ENCODE measurements at regions not wholly inside any gene's neighbourhood (a gene's known extent, or its start where the extent isn't known, plus 50 kb on each side); places are given as distances from the start of the nearest gene placed in this dataset.
"Not testable (repeated sequence)": the region's sequence is repeated elsewhere in the genome, so short reads cannot be mapped to it uniquely, and the experiment has no call there.

GRCh38 chr4:177494791-177495190 lies 52.6 kb upstream of the AGA start:
- DNase-seq, result no peak

- DNase-seq, result not testable (repeated sequence)
These were observed 53.4 kb upstream of the AGA start for GRCh38 chr4:177495626-177496025.

GRCh38 chr4:177499537-177499936 lies 57.3 kb upstream of the AGA start:
- no peak for DNase-seq

- no peak for DNase-seq
These were observed 63.0 kb upstream of the AGA start for GRCh38 chr4:177505171-177505615.

GRCh38 chr4:177508662-177509061 lies 66.4 kb upstream of the AGA start:
- no peak for DNase-seq

GRCh38 chr4:177509226-177509745 lies 67.0 kb upstream of the AGA start:
- no peak for DNase-seq

- DNase-seq, result no peak
These were observed 69.4 kb upstream of the AGA start for GRCh38 chr4:177511611-177512010.

- no peak for DNase-seq
These were observed 70.4 kb upstream of the AGA start for GRCh38 chr4:177512646-177513045.

- no peak for DNase-seq
These were observed 75.6 kb upstream of the AGA start for GRCh38 chr4:177517862-177518261.

GRCh38 chr4:177519481-177520260 lies 77.4 kb upstream of the AGA start:
- no peak for DNase-seq

GRCh38 chr4:177528620-177529019 lies 86.4 kb upstream of the AGA start:
- no peak for DNase-seq

GRCh38 chr4:177530561-177530960 lies 88.3 kb upstream of the AGA start:
- no peak for DNase-seq

- DNase-seq, result no peak
These were observed 90.1 kb upstream of the AGA start for GRCh38 chr4:177532358-177532757.

GRCh38 chr4:177534841-177535240 lies 92.6 kb upstream of the AGA start:
- DNase-seq, result not testable (repeated sequence)

GRCh38 chr4:177546745-177547144 lies 104.5 kb upstream of the AGA start:
- no peak for DNase-seq

GRCh38 chr4:177547985-177548384 lies 105.7 kb upstream of the AGA start:
- DNase-seq, result no peak

- DNase-seq, result peak in 1 of 2 experiments; percentile 14
These were observed 112.9 kb upstream of the AGA start for GRCh38 chr4:177555007-177555574.

- DNase-seq, result no peak
These were observed 115.2 kb upstream of the AGA start for GRCh38 chr4:177557416-177557815.

- DNase-seq, result peak in 1 of 2 experiments; percentile 18
These were observed 116.8 kb upstream of the AGA start for GRCh38 chr4:177558995-177559394.

GRCh38 chr4:177562163-177562562 lies 119.9 kb upstream of the AGA start:
- DNase-seq, result no peak

- DNase-seq, result no peak
These were observed 120.6 kb upstream of the AGA start for GRCh38 chr4:177562859-177563258.

- no peak for DNase-seq
These were observed 124.5 kb upstream of the AGA start for GRCh38 chr4:177566691-177567090.

GRCh38 chr4:177568931-177569330 lies 126.7 kb upstream of the AGA start:
- DNase-seq, result no peak

- no peak for DNase-seq
These were observed 127.2 kb upstream of the AGA start for GRCh38 chr4:177569434-177569833.

Data from NCI-H2081 (cell line).